GM13977 (cell line): ENCODE measurements at regions not wholly inside any gene's neighbourhood (a gene's known extent, or its start where the extent isn't known, plus 50 kb on each side); places are given as distances from the start of the nearest gene placed in this dataset.

ENCODE experiments used
- DNase-seq: peaks from one replicate; pipeline ENCODE4 v3.0.0; 2012; ENCODE audit warnings: low spot score
- CTCF ChIP-seq: IDR thresholded peaks from 2 replicates; pipeline ENCODE4 v1.5.1; 2012; ENCODE audit warnings: mild to moderate bottlenecking, control low read depth; ENCODE audit not compliant: insufficient read depth; ENCODE audit errors: extremely low read depth, missing control alignments
- in situ Hi-C: fragments of 300-500 bp; cut with MboI; formaldehyde crosslinking; loops from one replicate; pipeline ENCODE4 v1.12.0; 2022; ENCODE audit warnings: low sequenced_read_pairs, low pct_unique_long_range_greater_than_20kb, mixed read lengths, inconsistent platforms; ENCODE audit not compliant: unreplicated experiment

GRCh38 chr15:62506217-62506805 lies 341.2 kb upstream of the C2CD4B start:
- no peak for DNase-seq
- TF ChIP-seq CTCF = no peak
- in situ Hi-C loops = no loop called here

GRCh38 chr15:62509395-62509958 lies 344.4 kb upstream of the C2CD4B start:
- DNase-seq = no peak
- TF ChIP-seq CTCF = no peak
- in situ Hi-C loops = no loop called here

GRCh38 chr15:62510791-62511190 lies 345.7 kb upstream of the C2CD4B start:
- DNase-seq = no peak
- in situ Hi-C loops = no loop called here
- TF ChIP-seq CTCF = no peak

GRCh38 chr15:62512904-62513303 lies 347.8 kb upstream of the C2CD4B start:
- in situ Hi-C loops = no loop called here

GRCh38 chr15:62513893-62514292 lies 348.8 kb upstream of the C2CD4B start:
- in situ Hi-C loops = no loop called here
- DNase-seq = no peak
- TF ChIP-seq CTCF = no peak

More at GRCh38 chr15:62512904-62513303, 347.8 kb upstream of the C2CD4B start:
- TF ChIP-seq CTCF = no peak
- DNase-seq = no peak

- TF ChIP-seq CTCF = no peak
- in situ Hi-C loops = no loop called here
- no peak for DNase-seq
Observed at GRCh38 chr15:62515696-62516395, 350.8 kb upstream of the C2CD4B start.
